Stimulated activated naive CD4-positive, alpha-beta T cell treated with Interleukin-2 at 50 U/mL for 16 hours (primary cell): ENCODE measurements at regions not wholly inside any gene's neighbourhood (a gene's known extent, or its start where the extent isn't known, plus 50 kb on each side); places are given as distances from the start of the nearest gene placed in this dataset.

Experiments
- DNase-seq: peaks from one replicate; lab custom pipeline; 2025; lab: John Stamatoyannopoulos, UW

- no peak for DNase-seq
These were observed 363.2 kb upstream of the DDHD1 start for GRCh38 chr14:53516261-53516774.

- no peak for DNase-seq
These were observed 362.2 kb upstream of the DDHD1 start for GRCh38 chr14:53515276-53515675.

- no peak for DNase-seq
These were observed 361.1 kb upstream of the DDHD1 start for GRCh38 chr14:53514197-53514596.

- DNase-seq, result no peak
These were observed 357.3 kb upstream of the DDHD1 start for GRCh38 chr14:53510281-53510912.

- no peak for DNase-seq
These were observed 356.4 kb upstream of the DDHD1 start for GRCh38 chr14:53509276-53510244.

- DNase-seq, result no peak
These were observed 348.5 kb upstream of the DDHD1 start for GRCh38 chr14:53501361-53502211.

- DNase-seq, result no peak
These were observed 347.1 kb upstream of the DDHD1 start for GRCh38 chr14:53500191-53500590.

GRCh38 chr14:53496668-53497067 lies 343.5 kb upstream of the DDHD1 start:
- DNase-seq, result no peak

GRCh38 chr14:53495846-53496343 lies 342.8 kb upstream of the DDHD1 start:
- no peak for DNase-seq

- no peak for DNase-seq
These were observed 341.5 kb upstream of the DDHD1 start for GRCh38 chr14:53494587-53494986.

- no peak for DNase-seq
These were observed 340.7 kb upstream of the DDHD1 start for GRCh38 chr14:53493860-53494259.

- no peak for DNase-seq
These were observed 340.2 kb upstream of the DDHD1 start for GRCh38 chr14:53493320-53493719.

- no peak for DNase-seq
These were observed 338.8 kb upstream of the DDHD1 start for GRCh38 chr14:53491884-53492277.

GRCh38 chr14:53491256-53491883 lies 338.2 kb upstream of the DDHD1 start:
- no peak for DNase-seq

- no peak for DNase-seq
These were observed 325.1 kb upstream of the DDHD1 start for GRCh38 chr14:53478174-53478573.

GRCh38 chr14:53473480-53473879 lies 320.4 kb upstream of the DDHD1 start:
- no peak for DNase-seq

GRCh38 chr14:53472306-53472705 lies 319.2 kb upstream of the DDHD1 start:
- DNase-seq, result no peak

GRCh38 chr14:53470351-53471043 lies 317.4 kb upstream of the DDHD1 start:
- DNase-seq, result no peak

GRCh38 chr14:53468876-53469275 lies 315.8 kb upstream of the DDHD1 start:
- no peak for DNase-seq

- DNase-seq, result no peak
These were observed 311.3 kb upstream of the DDHD1 start for GRCh38 chr14:53464376-53464775.
